Posterior cingulate gyrus (tissue), 11 donors: ENCODE measurements at regions not wholly inside any gene's neighbourhood (a gene's known extent, or its start where the extent isn't known, plus 50 kb on each side); places are given as distances from the start of the nearest gene placed in this dataset.

Source experiments
- DNase-seq, 10 donors: peaks; one replicate each; pipeline versions ENCODE4 v3.0.0 to v3.0.0-alpha.2; 2020 to 2021; ENCODE audit warnings: mixed read lengths in 3 of 10
- intact Hi-C: fragments of 100-400 bp; cut with DNase I; formaldehyde crosslinking; loops from one replicate; pipeline ENCODE4 v1.15.1; 2023

- no peak for DNase-seq
- intact Hi-C loops = no loop called here
Observed at GRCh38 chr20:48092596-48093280, 307.5 kb upstream of the SULF2 start.

DNA sequence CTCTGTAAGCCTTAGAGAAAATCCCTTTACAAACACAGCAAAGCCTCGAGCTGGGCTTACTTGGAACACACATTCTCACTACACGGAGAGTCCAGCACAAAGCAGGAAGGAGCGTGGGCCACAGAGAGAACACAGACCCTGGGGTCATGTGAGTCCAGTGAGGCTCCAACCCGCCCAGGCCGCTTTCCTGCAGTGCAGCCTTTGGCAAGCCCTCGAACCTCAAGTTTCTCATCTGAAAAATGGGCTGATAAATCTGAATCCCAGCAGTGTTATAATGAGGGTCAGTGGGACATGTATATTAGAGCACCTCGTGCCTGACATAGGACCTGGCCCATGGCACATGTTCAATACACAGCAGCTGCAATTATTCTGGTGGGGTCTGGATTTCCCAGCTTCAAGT is 305.5 kb upstream of the SULF2 start:
- DNase-seq = no peak

GRCh38 chr20:48090314-48090713 is 305.0 kb upstream of the SULF2 start:
- intact Hi-C loops = no loop called here
- no peak for DNase-seq

More for the DNA sequence above, 305.5 kb upstream of the SULF2 start:
- intact Hi-C loops = no loop called here

DNA sequence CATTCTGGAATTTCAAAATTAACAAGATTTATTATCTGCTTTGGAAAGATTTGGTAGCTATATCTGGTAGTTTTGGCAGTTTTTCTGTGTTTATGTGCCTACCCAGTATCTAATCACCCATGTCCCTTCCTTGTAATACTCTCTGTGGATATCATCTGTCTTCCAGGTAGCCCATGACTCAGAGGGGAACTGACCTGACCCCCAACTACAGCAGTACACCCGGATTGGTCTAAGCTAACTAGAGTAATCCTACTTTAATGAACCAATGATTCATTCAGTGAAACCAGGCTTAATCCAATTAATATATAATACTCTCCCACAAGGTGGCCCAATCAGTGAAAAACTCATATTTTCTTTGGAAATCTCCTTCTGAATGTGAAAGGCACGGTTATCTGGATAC is 295.3 kb upstream of the SULF2 start:
- DNase-seq = no peak
- intact Hi-C loops = no loop called here

DNA sequence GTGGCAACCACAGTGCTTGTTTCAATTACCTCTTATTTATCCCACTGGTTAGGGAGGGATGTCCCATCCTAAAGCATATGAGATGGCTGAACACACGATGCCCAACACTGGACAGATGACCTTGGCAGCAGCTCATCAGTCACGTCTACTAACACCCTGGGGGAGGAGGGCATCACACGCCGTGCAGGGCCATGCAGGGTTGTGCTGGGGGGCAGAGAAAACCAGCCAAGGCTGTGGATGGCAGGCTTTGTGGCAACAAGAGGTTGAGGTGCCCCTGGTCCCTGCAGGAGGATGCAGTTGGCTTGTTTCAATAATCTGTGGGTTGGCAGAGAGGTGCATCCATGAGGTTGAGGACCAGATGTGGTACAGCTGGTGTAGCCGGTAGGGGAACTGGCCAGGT is 293.7 kb upstream of the SULF2 start:
- intact Hi-C loops = no loop called here

DNA sequence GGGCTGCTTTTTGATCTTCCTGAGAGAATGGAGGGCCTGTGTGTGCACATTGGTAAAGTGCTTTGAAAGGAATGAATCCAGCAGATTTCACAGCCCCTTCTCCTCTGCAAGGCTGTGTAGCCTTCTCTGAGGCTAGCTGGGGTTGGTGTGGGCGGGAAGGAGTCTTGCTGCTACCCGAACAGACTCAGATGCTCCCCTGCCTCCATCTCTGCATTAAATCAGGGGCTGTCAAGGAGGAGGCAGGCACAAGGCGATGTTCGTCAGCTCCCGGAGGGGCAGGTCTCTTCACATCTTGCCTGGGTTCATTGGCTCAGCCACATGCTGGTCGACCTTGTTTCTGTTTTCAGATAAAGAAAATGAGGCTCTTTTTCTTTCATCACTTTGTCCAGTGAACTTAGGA is 291.5 kb upstream of the SULF2 start:
- DNase-seq = no peak
- intact Hi-C loops = no loop called here

More for the DNA sequence above, 293.7 kb upstream of the SULF2 start:
- no peak for DNase-seq

DNA sequence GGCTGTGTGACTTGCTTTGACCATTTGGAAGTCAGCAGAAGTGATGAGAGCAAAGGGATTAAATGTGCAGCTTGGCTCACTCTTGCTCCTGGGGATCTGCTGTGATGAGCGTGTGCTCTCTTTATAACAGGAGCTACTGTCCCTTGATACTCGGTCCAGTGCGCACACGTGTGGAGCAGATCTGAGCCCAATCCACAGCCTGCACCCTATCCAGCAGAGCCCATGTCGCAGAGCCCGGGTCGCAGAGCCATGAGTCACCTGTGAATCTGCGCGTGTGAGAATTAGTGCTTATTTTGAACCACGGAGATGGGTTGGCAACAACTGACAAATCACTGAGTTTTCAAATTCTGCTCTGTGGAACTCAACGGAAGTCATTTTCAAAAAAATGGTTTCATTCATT is 291.0 kb upstream of the SULF2 start:
- intact Hi-C loops = no loop called here
- no peak for DNase-seq

DNA sequence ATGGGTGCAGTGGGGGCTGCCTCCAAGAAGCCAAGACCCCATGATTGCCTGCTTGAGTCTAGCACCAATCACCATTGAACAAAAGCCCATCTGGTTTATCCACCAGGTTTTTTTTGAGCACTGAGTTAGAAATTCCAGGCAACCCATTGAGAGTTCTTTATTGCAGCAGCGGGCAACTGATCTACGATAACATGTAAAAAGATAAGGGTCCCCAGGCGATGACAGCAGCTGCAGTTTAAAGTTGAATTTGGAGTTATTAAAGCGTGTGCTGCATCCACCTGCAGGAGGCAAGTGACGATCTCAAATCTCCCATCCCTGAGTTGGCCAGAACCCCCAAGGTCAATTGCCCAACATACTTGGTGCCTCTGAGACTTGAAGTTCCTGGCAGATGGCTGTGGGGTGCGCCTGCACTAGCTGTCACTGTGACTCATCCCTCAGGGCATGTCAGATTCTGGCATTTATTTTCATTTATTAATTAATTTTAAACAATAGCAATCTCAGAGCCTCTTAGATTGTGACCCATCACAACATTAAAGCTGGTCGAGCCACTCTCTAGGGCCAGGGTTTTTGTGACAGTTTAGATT is 290.4 kb upstream of the SULF2 start:
- DNase-seq = no peak
- intact Hi-C loops = no loop called here

- intact Hi-C loops = no loop called here
- DNase-seq = no peak
Observed at GRCh38 chr20:48070991-48071652, 285.8 kb upstream of the SULF2 start.

DNA sequence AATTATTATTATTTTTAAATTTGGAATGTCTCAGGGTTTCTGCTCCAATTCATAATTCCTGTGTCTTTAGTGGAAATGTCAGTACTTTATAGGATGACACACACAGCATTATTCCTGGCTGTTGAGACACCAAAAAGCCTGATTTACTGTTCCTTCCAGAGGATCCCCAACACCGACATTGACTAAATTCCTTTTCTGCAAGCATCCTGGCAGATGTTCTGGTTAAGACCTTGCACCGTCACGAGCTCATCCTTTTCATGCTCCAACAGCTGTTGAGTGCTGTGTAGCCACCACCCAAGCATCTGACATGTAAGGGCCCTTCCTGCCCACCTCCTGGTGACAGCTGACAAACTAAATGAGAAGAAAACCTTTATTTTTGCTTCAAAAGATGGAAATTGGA is 284.3 kb upstream of the SULF2 start:
- intact Hi-C loops = no loop called here
- no peak for DNase-seq

GRCh38 chr20:48066851-48067250 is 281.6 kb upstream of the SULF2 start:
- intact Hi-C loops = no loop called here
- peak in 1 of 10 donors; percentile 55 for DNase-seq

- DNase-seq = no peak
- intact Hi-C loops = no loop called here
Observed at GRCh38 chr20:48066246-48066645, 281.0 kb upstream of the SULF2 start.

DNA sequence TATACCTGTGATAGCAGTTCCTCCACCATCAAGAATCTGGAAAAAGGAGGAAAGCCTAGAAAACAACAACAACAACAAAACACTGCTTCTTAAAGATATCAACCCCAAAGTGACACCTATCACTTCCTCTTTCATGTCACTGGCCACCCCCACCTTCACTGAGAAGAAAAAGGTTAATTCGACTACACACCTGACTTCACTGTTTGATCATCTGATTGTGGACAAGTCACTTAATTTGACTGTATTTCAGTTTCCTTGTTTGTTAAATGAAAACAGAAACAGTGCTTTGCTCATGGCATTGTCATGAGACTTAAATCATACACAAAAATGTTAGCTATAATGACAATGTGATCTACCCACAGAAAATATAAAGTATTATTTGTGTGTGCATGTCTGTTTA is 280.6 kb upstream of the SULF2 start:
- DNase-seq = no peak
- intact Hi-C loops = no loop called here

- intact Hi-C loops = no loop called here
- DNase-seq = no peak
Observed at GRCh38 chr20:48064929-48065328, 279.6 kb upstream of the SULF2 start.

GRCh38 chr20:48060841-48061720 is 275.8 kb upstream of the SULF2 start:
- intact Hi-C loops = no loop called here
- DNase-seq = no peak

DNA sequence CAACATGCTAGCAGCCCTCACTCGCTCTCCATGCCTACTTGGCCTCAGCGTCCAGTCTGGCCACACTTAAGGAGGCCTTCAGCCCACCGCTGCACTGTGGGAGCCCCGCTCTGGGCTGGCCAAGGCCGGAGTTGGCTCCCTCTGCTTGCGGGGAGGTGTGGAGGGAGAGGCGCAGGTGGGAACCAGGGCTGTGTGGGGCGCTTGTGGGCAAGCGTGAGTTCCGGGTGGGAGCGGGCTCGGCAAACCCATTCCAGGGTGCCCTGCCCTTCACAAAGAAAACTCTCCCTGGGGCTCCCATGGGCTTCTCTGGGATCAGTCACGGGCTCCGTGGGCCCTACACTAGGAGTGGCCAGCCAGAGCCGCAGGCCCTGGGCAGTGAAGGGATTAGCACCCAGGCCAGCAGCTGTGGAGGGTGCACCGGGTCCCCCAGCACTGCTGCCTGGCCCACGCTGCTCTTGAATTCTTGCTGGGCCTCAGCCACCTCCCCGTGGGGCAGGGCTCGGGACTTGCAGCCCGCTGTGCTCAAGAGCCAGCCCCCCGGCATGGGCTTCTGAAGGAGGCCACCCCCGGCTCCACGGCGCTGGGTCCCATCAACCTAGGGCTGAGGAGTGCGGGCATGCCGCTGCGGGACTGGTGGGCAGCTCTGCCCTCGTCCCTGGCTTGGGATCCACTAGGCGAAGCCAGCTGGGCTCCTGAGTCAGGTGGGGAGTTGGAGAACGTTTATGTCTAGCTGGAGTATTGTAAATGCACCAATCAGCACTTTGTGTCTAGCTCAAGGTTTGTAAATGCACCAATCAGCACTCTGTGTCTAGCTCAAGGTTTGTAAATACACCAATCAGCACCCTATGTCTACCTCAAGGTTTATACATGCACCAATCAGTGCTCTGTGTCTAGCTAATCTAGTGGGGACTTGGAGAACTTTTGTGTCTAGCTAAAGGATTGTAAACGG is 273.6 kb upstream of the SULF2 start:
- intact Hi-C loops = no loop called here

GRCh38 chr20:48057739-48058138 is 272.5 kb upstream of the SULF2 start:
- intact Hi-C loops = no loop called here
- DNase-seq = no peak

More for the DNA sequence above, 273.6 kb upstream of the SULF2 start:
- DNase-seq = no peak

- intact Hi-C loops = no loop called here
- no peak for DNase-seq
Observed at GRCh38 chr20:48057251-48057650, 272.0 kb upstream of the SULF2 start.

- intact Hi-C loops = no loop called here
Observed at GRCh38 chr20:48056218-48056617, 270.9 kb upstream of the SULF2 start.

GRCh38 chr20:48054051-48054450 is 268.8 kb upstream of the SULF2 start:
- DNase-seq = no peak
- intact Hi-C loops = no loop called here

More at GRCh38 chr20:48056218-48056617, 270.9 kb upstream of the SULF2 start:
- no peak for DNase-seq
